GM18858 (cell line): ENCODE measurements at regions not wholly inside any gene's neighbourhood (a gene's known extent, or its start where the extent isn't known, plus 50 kb on each side); places are given as distances from the start of the nearest gene placed in this dataset.
"Not testable (repeated sequence)": the region's sequence is repeated elsewhere in the genome, so short reads cannot be mapped to it uniquely, and the experiment has no call there.

ENCODE experiments used
- ATAC-seq: cut with Tn5 transposase; IDR thresholded peaks from one replicate; pipeline ENCODE4 v1.9.1; 2021; ENCODE audit not compliant: unreplicated experiment

- no peak for ATAC-seq
Observed at GRCh38 chr6:4224067-4224978, 88.9 kb upstream of the ECI2 start.

GRCh38 chr6:4220558-4220957 is 85.2 kb upstream of the ECI2 start:
- no peak for ATAC-seq

GRCh38 chr6:4218619-4219317 is 83.4 kb upstream of the ECI2 start:
- not testable (repeated sequence) for ATAC-seq

- ATAC-seq = no peak
Observed at GRCh38 chr6:4212588-4212987, 77.2 kb upstream of the ECI2 start.

GRCh38 chr6:4210629-4211419 is 75.4 kb upstream of the ECI2 start:
- no peak for ATAC-seq

- no peak for ATAC-seq
Observed at GRCh38 chr6:4209196-4209595, 73.8 kb upstream of the ECI2 start.

- ATAC-seq = no peak
Observed at GRCh38 chr6:4208158-4208557, 72.8 kb upstream of the ECI2 start.

- ATAC-seq = not testable (repeated sequence)
Observed at GRCh38 chr6:4203642-4204417, 68.5 kb upstream of the ECI2 start.

GRCh38 chr6:4192627-4193026 is 57.3 kb upstream of the ECI2 start:
- ATAC-seq = no peak

GRCh38 chr6:4192173-4192572 is 56.8 kb upstream of the ECI2 start:
- no peak for ATAC-seq

- no peak for ATAC-seq
Observed at GRCh38 chr6:4191271-4191721, 55.9 kb upstream of the ECI2 start.

- no peak for ATAC-seq
Observed at GRCh38 chr6:4189249-4189648, 53.9 kb upstream of the ECI2 start.

- ATAC-seq = no peak
Observed at GRCh38 chr6:4188801-4189200, 53.4 kb upstream of the ECI2 start.

GRCh38 chr6:4187480-4187879 is 52.1 kb upstream of the ECI2 start:
- ATAC-seq = no peak

- no peak for ATAC-seq
Observed at GRCh38 chr6:4186385-4186784, 51.0 kb upstream of the ECI2 start.

- ATAC-seq = no peak
Observed at GRCh38 chr6:4185846-4186245, 50.5 kb upstream of the ECI2 start.

- no peak for ATAC-seq
Observed at GRCh38 chr6:4185419-4185818, 50.0 kb upstream of the ECI2 start.
